ENCODE measurements at regions not wholly inside any gene's neighbourhood (a gene's known extent, or its start where the extent isn't known, plus 50 kb on each side); places are given as distances from the start of the nearest gene placed in this dataset.

DNA sequence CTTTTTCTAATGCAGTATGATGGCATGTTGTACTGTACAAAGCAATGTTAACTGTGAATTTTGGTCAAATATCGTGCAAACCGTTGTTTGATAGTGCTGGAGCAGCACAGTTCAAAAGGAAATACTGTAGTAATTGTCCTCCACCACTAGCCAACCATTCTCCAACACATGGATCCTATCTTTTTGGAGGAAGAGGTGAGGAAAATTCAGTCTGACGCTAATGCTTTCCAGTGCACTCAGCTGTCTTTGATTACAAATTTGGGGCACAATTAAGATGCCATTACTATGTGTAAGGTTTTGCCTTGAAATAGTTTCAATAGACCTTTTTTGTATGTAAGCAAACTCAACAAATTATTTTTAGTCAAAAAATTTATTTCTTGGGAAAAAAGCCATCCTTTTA is 240.5 kb upstream of the CCDC179 start:
- Histone ChIP-seq H3K9ac (ENCODE audit: insufficient read depth, low read length) (no peak overlapping the region), H3K4me1 (ENCODE audit: control insufficient read depth, extremely low read depth, insufficient read depth, low read length) (no peaks in the 10 kb centered on the region), H3K36me3 (ENCODE audit: control insufficient read depth, insufficient read depth, low read length) (no peaks in the 10 kb centered on the region), H3K4me2 (ENCODE audit: extremely low read depth, insufficient read depth, low read length) (no peak overlapping the region), H3K27ac (ENCODE audit: insufficient read depth, low read length) (no peak overlapping the region), H3K27me3 (ENCODE audit: control insufficient read depth, insufficient read depth, low read length) (no peaks in the 10 kb centered on the region), H3K9me3 (ENCODE audit: control insufficient read depth, insufficient read depth, low read depth, low read length) (no peaks in the 10 kb centered on the region), H3K4me3 (replicated peaks in 1 of 4; ENCODE audit: control extremely low read depth in 1 of 4, insufficient read depth in 1 of 4, low read depth in 3 of 4, low read length in 4 of 4) (no peak overlapping the region), H3K79me2 (ENCODE audit: control insufficient read depth, insufficient read depth, low read length) (no peaks in the 10 kb centered on the region), H2AFZ (ENCODE audit: low read length) (no peak overlapping the region), H4K20me1 (ENCODE audit: control insufficient read depth, extremely low read depth, insufficient read depth, low read length) (no peaks in the 10 kb centered on the region)
- TF ChIP-seq, protein P1, sequence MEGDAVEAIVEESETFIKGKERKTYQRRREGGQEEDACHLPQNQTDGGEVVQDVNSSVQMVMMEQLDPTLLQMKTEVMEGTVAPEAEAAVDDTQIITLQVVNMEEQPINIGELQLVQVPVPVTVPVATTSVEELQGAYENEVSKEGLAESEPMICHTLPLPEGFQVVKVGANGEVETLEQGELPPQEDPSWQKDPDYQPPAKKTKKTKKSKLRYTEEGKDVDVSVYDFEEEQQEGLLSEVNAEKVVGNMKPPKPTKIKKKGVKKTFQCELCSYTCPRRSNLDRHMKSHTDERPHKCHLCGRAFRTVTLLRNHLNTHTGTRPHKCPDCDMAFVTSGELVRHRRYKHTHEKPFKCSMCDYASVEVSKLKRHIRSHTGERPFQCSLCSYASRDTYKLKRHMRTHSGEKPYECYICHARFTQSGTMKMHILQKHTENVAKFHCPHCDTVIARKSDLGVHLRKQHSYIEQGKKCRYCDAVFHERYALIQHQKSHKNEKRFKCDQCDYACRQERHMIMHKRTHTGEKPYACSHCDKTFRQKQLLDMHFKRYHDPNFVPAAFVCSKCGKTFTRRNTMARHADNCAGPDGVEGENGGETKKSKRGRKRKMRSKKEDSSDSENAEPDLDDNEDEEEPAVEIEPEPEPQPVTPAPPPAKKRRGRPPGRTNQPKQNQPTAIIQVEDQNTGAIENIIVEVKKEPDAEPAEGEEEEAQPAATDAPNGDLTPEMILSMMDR (conservative IDR thresholded peaks at IDR 0.05 in 1 of 2, IDR thresholded peaks at IDR 0.05 in 1 of 2; ENCODE audit: low read depth in 1 of 2, low read length in 2 of 2): no peak
- TF ChIP-seq EZH2 (IDR thresholded peaks at IDR 0.05; ENCODE audit: low read length, missing control alignments): no peak
- no peak for DNase-seq (ENCODE audit: low read depth in 2 of 2)

- Histone ChIP-seq H3K79me2 (ENCODE audit: control insufficient read depth, insufficient read depth, low read length) (no peaks in the 10 kb centered on the region), H4K20me1 (ENCODE audit: control insufficient read depth, extremely low read depth, insufficient read depth, low read length) (no peaks in the 10 kb centered on the region), H3K4me1 (ENCODE audit: control insufficient read depth, extremely low read depth, insufficient read depth, low read length) (no peaks in the 10 kb centered on the region), H3K27me3 (ENCODE audit: control insufficient read depth, insufficient read depth, low read length) (no peaks in the 10 kb centered on the region), H3K4me2 (ENCODE audit: extremely low read depth, insufficient read depth, low read length) (no peak overlapping the region), H2AFZ (ENCODE audit: low read length) (no peak overlapping the region), H3K9ac (ENCODE audit: insufficient read depth, low read length) (no peak overlapping the region), H3K36me3 (ENCODE audit: control insufficient read depth, insufficient read depth, low read length) (no peaks in the 10 kb centered on the region), H3K9me3 (ENCODE audit: control insufficient read depth, insufficient read depth, low read depth, low read length) (no peaks in the 10 kb centered on the region), H3K27ac (ENCODE audit: insufficient read depth, low read length) (no peak overlapping the region), H3K4me3 (replicated peaks in 1 of 4; ENCODE audit: control extremely low read depth in 1 of 4, insufficient read depth in 1 of 4, low read depth in 3 of 4, low read length in 4 of 4) (no peak overlapping the region)
- no peak for TF ChIP-seq EZH2 (IDR thresholded peaks at IDR 0.05; ENCODE audit: low read length, missing control alignments)
- TF ChIP-seq, protein P1 (conservative IDR thresholded peaks at IDR 0.05 in 1 of 2, IDR thresholded peaks at IDR 0.05 in 1 of 2; ENCODE audit: low read depth in 1 of 2, low read length in 2 of 2): no peak
- DNase-seq (ENCODE audit: low read depth in 2 of 2): peak in 1 of 2 donors; percentile 55
These were observed 243.1 kb upstream of the CCDC179 start for GRCh38 chr11:23103416-23103815.

DNA sequence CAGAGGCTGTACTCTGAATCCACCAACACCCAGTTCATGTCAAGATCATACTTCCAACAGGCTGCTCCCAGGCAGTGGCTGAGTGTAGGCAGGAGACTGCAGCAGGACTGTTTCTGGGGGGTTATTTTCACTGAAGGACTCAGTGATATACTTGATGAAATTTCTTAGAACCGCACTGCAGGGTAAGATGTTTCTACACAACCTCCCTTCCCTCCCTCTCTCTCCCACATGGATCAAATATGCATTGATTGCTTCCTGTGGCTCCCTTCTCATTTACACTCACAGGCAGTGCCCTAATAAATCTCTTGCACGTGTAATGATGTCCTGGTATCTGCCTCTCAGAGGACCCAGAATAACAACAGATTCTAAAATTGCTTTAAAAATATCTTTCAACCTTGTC is 251.3 kb upstream of the CCDC179 start:
- no peaks in the 10 kb centered on the region for H3K36me3 ChIP-seq (ENCODE audit: control insufficient read depth, insufficient read depth, low read length)
- H2AFZ ChIP-seq (ENCODE audit: low read length): no peak overlapping the region
- TF ChIP-seq, protein P1 (conservative IDR thresholded peaks at IDR 0.05 in 1 of 2, IDR thresholded peaks at IDR 0.05 in 1 of 2; ENCODE audit: low read depth in 1 of 2, low read length in 2 of 2): no peak
- no peak for TF ChIP-seq EZH2 (IDR thresholded peaks at IDR 0.05; ENCODE audit: low read length, missing control alignments)
- no peak overlapping the region for H3K4me2 ChIP-seq (ENCODE audit: extremely low read depth, insufficient read depth, low read length)
- DNase-seq (ENCODE audit: low read depth in 2 of 2): no peak
- H3K4me3 ChIP-seq (replicated peaks in 1 of 4; ENCODE audit: control extremely low read depth in 1 of 4, insufficient read depth in 1 of 4, low read depth in 3 of 4, low read length in 4 of 4): no peak overlapping the region
- no peaks in the 10 kb centered on the region for H4K20me1 ChIP-seq (ENCODE audit: control insufficient read depth, extremely low read depth, insufficient read depth, low read length)
- H3K4me1 ChIP-seq (ENCODE audit: control insufficient read depth, extremely low read depth, insufficient read depth, low read length): no peaks in the 10 kb centered on the region
- no peaks in the 10 kb centered on the region for H3K27me3 ChIP-seq (ENCODE audit: control insufficient read depth, insufficient read depth, low read length)
- no peaks in the 10 kb centered on the region for H3K79me2 ChIP-seq (ENCODE audit: control insufficient read depth, insufficient read depth, low read length)
- no peaks in the 10 kb centered on the region for H3K9me3 ChIP-seq (ENCODE audit: control insufficient read depth, insufficient read depth, low read depth, low read length)
- H3K9ac ChIP-seq (ENCODE audit: insufficient read depth, low read length): no peak overlapping the region
- H3K27ac ChIP-seq (ENCODE audit: insufficient read depth, low read length): no peak overlapping the region
